HEK293T (cell line): ENCODE measurements at regions not wholly inside any gene's neighbourhood (a gene's known extent, or its start where the extent isn't known, plus 50 kb on each side); places are given as distances from the start of the nearest gene placed in this dataset.

ENCODE experiments used
- ARNT ChIP-seq: fragments of 450-650 bp; IDR thresholded peaks from 2 replicates; pipeline ENCODE4 v1.6.1; 2017; ENCODE audit warnings: mild to moderate bottlenecking
- ELF4 ChIP-seq: fragments of 450-650 bp; IDR thresholded peaks from 2 replicates; pipeline ENCODE4 v1.6.1; 2017; ENCODE audit warnings: antibody characterized with exemption
- FOXA1 ChIP-seq: fragments of 450-650 bp; IDR thresholded peaks from 2 replicates; pipeline ENCODE4 v1.6.1; 2016; ENCODE audit warnings: mild to moderate bottlenecking
- FOXK2 ChIP-seq: fragments of 450-650 bp; IDR thresholded peaks from 2 replicates; pipeline ENCODE4 v1.6.1; 2016; ENCODE audit warnings: mild to moderate bottlenecking
- SP1 ChIP-seq: fragments of 450-650 bp; IDR thresholded peaks from 2 replicates; pipeline ENCODE4 v1.6.1; 2017
- SUZ12 ChIP-seq: fragments of 450-650 bp; IDR thresholded peaks from 2 replicates; pipeline ENCODE4 v1.6.1; 2016; ENCODE audit warnings: mild to moderate bottlenecking
- TARDBP ChIP-seq: fragments of 450-650 bp; IDR thresholded peaks from 2 replicates; pipeline ENCODE4 v1.6.1; 2016
- ZNF384 ChIP-seq: fragments of 450-650 bp; IDR thresholded peaks from 2 replicates; pipeline ENCODE4 v1.6.1; 2016

DNA sequence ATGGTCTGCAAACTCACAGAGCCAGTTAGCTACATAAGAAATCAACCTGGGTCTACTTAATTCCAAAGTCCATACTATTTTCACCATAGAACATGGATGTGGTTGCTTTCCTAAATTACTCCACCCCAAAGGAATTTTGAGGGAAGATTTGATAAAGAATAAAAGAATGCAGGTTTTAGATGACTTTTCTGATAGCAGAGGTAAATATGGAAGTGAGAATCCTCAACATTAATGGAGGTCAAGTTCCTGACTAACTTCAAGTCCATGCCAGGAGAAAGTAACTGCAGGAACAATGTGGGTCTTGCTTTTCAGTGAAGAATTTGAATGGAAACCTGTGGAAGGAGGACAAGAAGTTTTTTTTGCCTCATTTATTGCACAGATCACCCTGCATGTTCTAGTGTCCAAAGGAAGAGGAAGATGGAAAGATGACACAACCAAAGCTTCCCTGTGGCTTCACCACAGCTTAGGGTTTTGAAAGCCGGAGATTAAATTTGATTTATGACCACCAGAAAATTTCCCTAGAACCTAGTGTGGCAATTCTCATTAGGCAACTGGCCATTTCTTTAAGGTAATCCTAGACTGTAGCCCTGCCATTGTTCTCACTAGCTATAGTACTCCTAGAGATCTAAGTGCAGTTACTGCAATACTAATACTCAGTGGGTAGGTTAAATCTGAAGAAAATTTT, 429.7 kb downstream of the RAP2B start:
- TF ChIP-seq ZNF384, result no peak
- no peak for TF ChIP-seq SUZ12
- no peak for TF ChIP-seq ELF4
- TF ChIP-seq FOXA1, result no peak
- TF ChIP-seq SP1, result no peak
- TF ChIP-seq ARNT, result no peak
- TF ChIP-seq TARDBP, result no peak
- TF ChIP-seq FOXK2, result no peak
